SU-DHL-6 (cell line): ENCODE measurements at regions not wholly inside any gene's neighbourhood (a gene's known extent, or its start where the extent isn't known, plus 50 kb on each side); places are given as distances from the start of the nearest gene placed in this dataset.
A peak's percentile ranks its signal among the peaks of the same experiment; 100 is the strongest.

Experiments
- H2AFZ ChIP-seq: fragments of 200-600 bp; sonication (generic); 2 replicates; pipeline ENCODE4 v1.6.1; 2014; ENCODE audit warnings: low read depth, mild to moderate bottlenecking, moderate library complexity, mixed read lengths, antibody characterized with exemption, low read length; ENCODE audit not compliant: severe bottlenecking
- H3F3A ChIP-seq: fragments of 200-600 bp; shearing (Covaris generic); 2 replicates; pipeline ENCODE4 v1.6.0; 2016; ENCODE audit warnings: antibody characterized with exemption, mild to moderate bottlenecking; ENCODE audit not compliant: insufficient read depth
- H3K27ac ChIP-seq: fragments of 200-600 bp; sonication (generic); 2 replicates; pipeline ENCODE4 v1.5.1; 2016; ENCODE audit warnings: low read depth, mild to moderate bottlenecking, low read length, moderate library complexity, mixed read lengths
- H3K27me3 ChIP-seq: fragments of 200-600 bp; sonication (generic), shearing (Covaris generic); 2 replicates; pipeline ENCODE4 v1.6.0; 2014; ENCODE audit warnings: mild to moderate bottlenecking, low read length
- H3K36me3 ChIP-seq: fragments of 200-600 bp; sonication (generic); 2 replicates; pipeline ENCODE4 v1.6.1; 2014; ENCODE audit warnings: mild to moderate bottlenecking, low read length, mixed read lengths
- H3K4me2 ChIP-seq: fragments of 300-600, 200-600 bp; shearing (Covaris generic), sonication (generic); 2 replicates; pipeline ENCODE4 v1.6.0; 2014; ENCODE audit warnings: low read length, low read depth, mild to moderate bottlenecking; ENCODE audit not compliant: poor library complexity, severe bottlenecking
- H3K4me3 ChIP-seq: fragments of 200-600 bp; sonication (generic); 2 replicates; pipeline ENCODE4 v1.5.1; 2014; ENCODE audit warnings: antibody characterized with exemption, low read length, mild to moderate bottlenecking, mixed read lengths; ENCODE audit not compliant: insufficient read depth, poor library complexity, severe bottlenecking
- H3K79me2 ChIP-seq: fragments of 200-600 bp; sonication (generic); 2 replicates; pipeline ENCODE4 v1.6.1; 2014; ENCODE audit warnings: mild to moderate bottlenecking, low read length, moderate library complexity; ENCODE audit not compliant: insufficient read depth
- H3K9ac ChIP-seq: fragments of 200-600 bp; sonication (generic); 2 replicates; pipeline ENCODE4 v1.7.0; 2014; ENCODE audit warnings: mild to moderate bottlenecking, low read length
- H3K9me2 ChIP-seq: fragments of 200-600 bp; sonication (generic); replicated peaks from 2 replicates; pipeline ENCODE4 v1.6.1; 2014; ENCODE audit warnings: low read length; ENCODE audit not compliant: insufficient read depth
- H3K9me3 ChIP-seq: fragments of 200-600 bp; sonication (generic); 2 replicates; pipeline ENCODE4 v1.6.1; 2014; ENCODE audit warnings: low read length, mixed read lengths; ENCODE audit not compliant: insufficient read depth
- H4K20me1 ChIP-seq: fragments of 200-600 bp; sonication (generic); 2 replicates; pipeline ENCODE4 v1.6.1; 2014; ENCODE audit warnings: low read depth, mild to moderate bottlenecking, antibody characterized with exemption, low read length, moderate library complexity, mixed read lengths
- CTCF ChIP-seq: fragments of 200-600 bp; sonication (generic); IDR thresholded peaks from one replicate; pipeline ENCODE4 v1.5.1; 2017; ENCODE audit warnings: antibody characterized with exemption, mild to moderate bottlenecking, low read length, moderate library complexity; ENCODE audit not compliant: insufficient read depth, poor library complexity, severe bottlenecking
- EZH2phosphoT487 ChIP-seq: fragments of 200-600 bp; sonication (generic), shearing (Covaris generic); conservative IDR thresholded peaks from 2 replicates; pipeline ENCODE4 v1.6.1; 2018; ENCODE audit warnings: mild to moderate bottlenecking, antibody characterized with exemption, low read length, moderate library complexity, mixed read lengths

- H3K9ac ChIP-seq = no peak overlapping the region
These were observed 589.9 kb upstream of the ADGRB3 start for GRCh38 chr6:68045193-68045592.

DNA sequence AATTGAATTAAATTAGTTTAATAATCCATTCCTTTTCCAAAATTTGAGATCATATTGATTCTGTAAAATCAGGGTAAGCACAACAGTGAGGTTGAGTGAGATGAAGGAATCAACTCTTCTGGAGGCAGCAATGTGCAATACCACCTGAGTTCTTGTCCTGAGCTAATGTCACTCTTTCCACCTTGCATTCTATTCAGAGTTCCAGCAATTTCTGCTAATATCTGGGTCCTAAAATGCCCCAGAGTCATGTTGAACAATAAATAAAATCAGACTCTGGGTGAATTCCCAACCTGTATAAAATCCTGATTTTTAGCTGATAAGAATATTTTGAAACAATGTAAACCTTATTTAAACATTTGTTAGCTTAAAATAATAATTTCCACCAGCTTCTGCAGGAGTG is 590.8 kb upstream of the ADGRB3 start:
- H3K36me3 ChIP-seq = peaks cover 4% of the 10 kb centered on the region; the same call in 1 of the 2 replicates
- H3K79me2 ChIP-seq = no peaks in the 10 kb centered on the region

More at GRCh38 chr6:68045193-68045592, 589.9 kb upstream of the ADGRB3 start:
- Histone ChIP-seq H4K20me1 (no peaks in the 10 kb centered on the region), H3K36me3 (peaks cover 4% of the 10 kb centered on the region; the same call in 1 of the 2 replicates), H3K9me3 (no peaks in the 10 kb centered on the region), H2AFZ (peak overlapping the region; percentile 22), H3K27ac (no peak overlapping the region), H3K27me3 (no peaks in the 10 kb centered on the region), H3K4me3 (no peak overlapping the region), H3F3A (no peaks in the 10 kb centered on the region), H3K9me2 (no peaks in the 10 kb centered on the region), H3K79me2 (no peaks in the 10 kb centered on the region), H3K4me2 (no peak overlapping the region)
- no peak for TF ChIP-seq CTCF
- TF ChIP-seq EZH2phosphoT487 = no peak

DNA sequence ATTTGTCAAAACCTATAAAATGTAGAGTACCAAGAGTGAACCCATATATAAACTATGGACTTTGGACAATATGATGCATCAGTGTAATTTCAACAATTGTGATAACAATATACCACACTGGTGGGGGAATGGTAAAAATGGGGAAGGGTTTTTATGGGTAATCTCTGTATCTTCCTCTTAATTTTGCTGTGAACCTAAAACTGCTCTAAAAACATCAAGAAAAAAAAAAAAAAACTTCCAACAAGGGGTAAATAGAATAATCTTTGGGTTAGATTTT is 592.0 kb upstream of the ADGRB3 start:
- Histone ChIP-seq H3K9me2 (no peaks in the 10 kb centered on the region), H4K20me1 (no peaks in the 10 kb centered on the region), H3F3A (no peaks in the 10 kb centered on the region), H3K4me2 (no peak overlapping the region), H3K9me3 (no peaks in the 10 kb centered on the region), H2AFZ (no peak overlapping the region), H3K27me3 (no peaks in the 10 kb centered on the region), H3K9ac (no peak overlapping the region), H3K4me3 (no peak overlapping the region), H3K36me3 (peaks cover 4% of the 10 kb centered on the region; the same call in 1 of the 2 replicates), H3K79me2 (no peaks in the 10 kb centered on the region), H3K27ac (no peak overlapping the region)
- no peak for TF ChIP-seq EZH2phosphoT487
- no peak for TF ChIP-seq CTCF

More for the DNA sequence above, 590.8 kb upstream of the ADGRB3 start:
- no peak overlapping the region for H3K27ac ChIP-seq
- no peak overlapping the region for H3K9ac ChIP-seq
- H3K9me3 ChIP-seq = no peaks in the 10 kb centered on the region
- H3K4me3 ChIP-seq = no peak overlapping the region
- H3F3A ChIP-seq = no peaks in the 10 kb centered on the region
- H3K27me3 ChIP-seq = no peaks in the 10 kb centered on the region
- TF ChIP-seq CTCF (no peak), EZH2phosphoT487 (no peak)
- H3K4me2 ChIP-seq = no peak overlapping the region
- H4K20me1 ChIP-seq = no peaks in the 10 kb centered on the region
- no peaks in the 10 kb centered on the region for H3K9me2 ChIP-seq
- no peak overlapping the region for H2AFZ ChIP-seq
